GM12874 (cell line): ENCODE measurements at regions not wholly inside any gene's neighbourhood (a gene's known extent, or its start where the extent isn't known, plus 50 kb on each side); places are given as distances from the start of the nearest gene placed in this dataset.
A peak's percentile ranks its signal among the peaks of the same experiment; 100 is the strongest.

Experiments
- TF ChIP-seq, protein P1 (sequence below): IDR thresholded peaks from 2 replicates; pipeline ENCODE4 v1.5.1; 2011; ENCODE audit warnings: low read depth, mild to moderate bottlenecking, control low read depth, low read length, moderate library complexity; ENCODE audit not compliant: insufficient read depth

DNA sequence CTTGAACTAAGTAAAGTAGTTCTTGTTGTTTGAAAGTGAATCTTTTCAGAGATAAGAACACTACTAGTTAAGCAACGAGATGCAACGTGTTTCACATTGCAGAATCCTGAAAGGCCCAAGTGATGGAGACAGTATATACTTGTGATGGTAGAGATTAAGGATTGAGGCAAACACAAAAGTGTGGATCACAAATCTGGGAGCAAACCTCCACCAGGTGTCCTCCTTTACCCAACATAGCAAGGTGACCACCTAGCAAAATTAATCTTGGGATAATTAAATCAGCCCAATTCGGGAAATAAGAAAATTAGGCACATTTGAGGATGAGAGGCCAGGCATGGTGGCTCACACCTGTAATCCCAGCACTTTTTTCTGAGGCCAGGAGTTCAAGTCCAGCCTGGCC is 563.9 kb downstream of the DACH1 start:
- TF ChIP-seq, protein P1, sequence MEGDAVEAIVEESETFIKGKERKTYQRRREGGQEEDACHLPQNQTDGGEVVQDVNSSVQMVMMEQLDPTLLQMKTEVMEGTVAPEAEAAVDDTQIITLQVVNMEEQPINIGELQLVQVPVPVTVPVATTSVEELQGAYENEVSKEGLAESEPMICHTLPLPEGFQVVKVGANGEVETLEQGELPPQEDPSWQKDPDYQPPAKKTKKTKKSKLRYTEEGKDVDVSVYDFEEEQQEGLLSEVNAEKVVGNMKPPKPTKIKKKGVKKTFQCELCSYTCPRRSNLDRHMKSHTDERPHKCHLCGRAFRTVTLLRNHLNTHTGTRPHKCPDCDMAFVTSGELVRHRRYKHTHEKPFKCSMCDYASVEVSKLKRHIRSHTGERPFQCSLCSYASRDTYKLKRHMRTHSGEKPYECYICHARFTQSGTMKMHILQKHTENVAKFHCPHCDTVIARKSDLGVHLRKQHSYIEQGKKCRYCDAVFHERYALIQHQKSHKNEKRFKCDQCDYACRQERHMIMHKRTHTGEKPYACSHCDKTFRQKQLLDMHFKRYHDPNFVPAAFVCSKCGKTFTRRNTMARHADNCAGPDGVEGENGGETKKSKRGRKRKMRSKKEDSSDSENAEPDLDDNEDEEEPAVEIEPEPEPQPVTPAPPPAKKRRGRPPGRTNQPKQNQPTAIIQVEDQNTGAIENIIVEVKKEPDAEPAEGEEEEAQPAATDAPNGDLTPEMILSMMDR: no peak

DNA sequence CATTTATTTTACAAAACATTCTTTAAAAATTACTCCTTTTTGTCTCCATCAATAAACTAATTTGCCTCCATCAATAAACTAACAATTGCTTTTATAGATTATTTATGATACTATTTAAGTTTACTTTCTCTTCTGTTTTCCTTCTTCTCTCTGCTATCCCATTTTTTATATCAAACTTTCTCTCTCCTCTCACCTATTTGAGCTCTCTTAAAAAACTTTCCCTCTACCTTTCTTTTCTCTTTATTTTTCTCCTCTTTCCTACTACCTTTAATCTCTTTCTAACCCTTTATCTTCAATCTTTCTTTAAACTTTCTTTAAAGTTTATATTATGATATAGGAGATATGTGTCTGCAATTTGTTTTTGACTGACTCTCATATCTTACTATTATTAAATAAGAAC is 566.4 kb downstream of the DACH1 start:
- TF ChIP-seq, protein P1: no peak

DNA sequence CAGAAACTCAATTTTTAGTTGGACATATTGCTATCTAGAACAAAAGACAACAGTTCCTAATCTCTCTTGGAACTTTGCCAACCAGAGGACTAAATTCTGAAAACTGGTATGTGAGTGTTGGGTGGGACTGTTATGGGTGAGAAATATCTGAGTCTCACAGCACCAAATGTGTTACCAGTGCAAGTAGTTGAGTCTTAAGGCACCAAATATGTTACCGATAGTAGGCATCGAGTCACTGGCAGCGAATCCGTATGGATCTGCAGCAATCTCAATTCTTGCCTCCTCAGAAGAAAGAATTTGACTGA is 575.2 kb downstream of the DACH1 start:
- TF ChIP-seq, protein P1: no peak

DNA sequence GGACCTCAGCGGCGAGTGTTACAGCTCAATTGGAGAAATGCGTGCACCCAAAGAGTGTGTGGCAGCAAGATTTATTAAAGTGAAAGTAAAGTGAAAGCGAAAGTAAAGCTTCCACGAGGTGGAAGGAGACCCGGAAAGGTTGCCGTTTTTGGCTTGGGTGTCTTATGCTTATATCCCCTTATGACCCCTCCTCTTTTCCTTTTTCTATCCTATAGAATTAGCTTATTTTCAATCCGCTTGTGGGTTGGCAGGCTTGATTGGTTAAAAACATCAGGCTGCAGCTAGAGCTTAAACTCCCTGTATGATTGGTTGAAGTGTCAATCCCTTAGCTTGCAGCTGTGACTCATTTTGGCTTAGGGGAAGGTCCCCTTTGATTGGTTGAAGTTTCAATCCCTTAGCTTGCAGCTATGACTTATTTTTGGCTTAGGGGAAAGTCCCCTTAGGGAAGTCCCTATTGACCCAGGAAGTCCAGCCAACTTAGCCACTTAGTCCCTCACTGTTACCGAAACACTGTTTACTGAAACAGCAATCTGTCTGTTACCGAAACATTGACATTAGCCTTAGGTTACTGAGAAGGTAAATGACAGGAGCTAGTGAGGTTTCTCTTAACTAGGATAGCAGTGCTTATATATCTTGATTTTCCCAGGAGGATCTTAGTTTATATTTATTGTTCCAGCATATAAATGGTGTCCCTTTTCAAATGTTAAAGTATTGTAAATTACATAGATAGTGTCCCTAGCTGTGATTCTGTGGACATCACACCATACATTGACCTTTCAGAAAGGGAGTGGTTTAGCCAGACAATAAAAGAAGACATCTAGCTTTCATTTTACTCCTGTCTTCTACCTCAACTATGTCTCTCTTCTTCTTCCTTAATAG is 575.8 kb downstream of the DACH1 start:
- TF ChIP-seq, protein P1: no peak

DNA sequence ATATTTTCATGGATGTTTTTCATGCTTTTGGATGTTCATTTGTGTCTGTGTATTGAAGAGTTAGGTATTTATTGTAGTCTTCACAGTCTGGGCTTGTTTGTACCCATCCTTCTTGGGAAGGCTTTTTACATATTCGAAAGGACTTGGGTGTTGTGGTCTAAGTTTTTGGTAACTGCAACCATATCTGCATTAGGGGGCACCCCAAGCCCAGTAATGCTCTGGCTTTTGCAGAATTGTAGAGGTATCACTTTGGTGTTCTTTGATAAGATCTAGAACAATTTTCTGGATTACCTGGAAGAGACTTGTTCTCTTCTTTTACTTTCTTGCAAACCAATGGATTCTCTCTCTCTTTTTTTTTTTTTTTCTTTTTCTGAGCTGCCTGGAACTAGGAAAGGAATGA is 581.3 kb downstream of the DACH1 start:
- TF ChIP-seq, protein P1: peak; percentile 28; the same call in 1 of the 2 replicates

DNA sequence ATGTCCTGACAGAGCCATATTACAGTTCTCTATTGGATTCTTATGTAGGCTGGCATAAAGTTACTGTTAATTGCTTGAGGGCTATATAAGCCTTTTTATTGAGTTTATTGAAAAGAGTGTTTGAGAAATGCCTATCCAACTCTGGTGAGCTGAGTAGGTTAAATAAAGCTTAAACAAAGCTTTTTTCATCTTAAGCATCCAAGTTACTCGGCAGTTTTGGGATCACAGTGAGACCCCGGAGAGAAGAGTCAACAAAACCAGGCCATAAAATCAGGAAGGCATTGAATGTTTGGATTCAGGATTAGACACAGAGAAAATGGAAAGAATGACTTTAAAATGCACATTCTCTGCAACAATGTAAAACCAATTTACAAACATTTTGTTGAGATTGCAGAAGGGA is 588.5 kb downstream of the DACH1 start:
- TF ChIP-seq, protein P1: no peak

DNA sequence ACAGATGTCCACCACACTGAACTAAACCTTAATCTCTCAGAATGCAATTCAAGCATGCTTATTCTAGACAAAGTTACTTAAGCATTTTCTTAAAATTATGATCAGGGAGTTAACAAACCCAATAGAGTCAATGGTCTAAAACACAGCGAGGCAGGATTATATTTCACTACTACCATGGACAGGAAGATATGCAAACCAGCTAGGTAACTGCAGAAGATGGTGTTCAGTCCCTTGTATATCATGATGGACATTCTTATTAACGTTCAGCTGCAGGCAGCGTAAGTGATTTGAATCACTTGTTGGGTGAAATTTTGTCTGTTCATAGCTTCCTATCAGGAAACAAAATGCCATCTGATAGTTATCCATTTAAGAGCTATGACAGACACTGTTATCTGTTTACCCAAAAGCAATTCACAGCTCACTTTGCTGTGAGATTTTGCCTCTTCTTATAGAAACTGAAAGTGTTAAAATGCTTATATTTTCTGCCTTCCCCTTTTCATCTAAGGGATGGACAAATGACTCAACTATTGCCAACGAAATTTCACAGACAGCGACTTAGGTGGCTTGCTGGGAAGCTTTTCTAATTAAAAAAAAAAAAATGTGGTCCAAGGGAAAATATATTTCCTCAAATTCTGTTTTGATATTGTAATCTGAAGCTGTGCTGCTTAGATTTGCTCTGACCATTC is 591.9 kb downstream of the DACH1 start:
- TF ChIP-seq, protein P1: no peak
